Heart left ventricle (tissue), 13 donors: ENCODE measurements at regions not wholly inside any gene's neighbourhood (a gene's known extent, or its start where the extent isn't known, plus 50 kb on each side); places are given as distances from the start of the nearest gene placed in this dataset.

ENCODE experiments used
- POLR2A ChIP-seq, 2 donors: fragments of 450-650 bp; IDR thresholded peaks; one replicate each; pipeline ENCODE4 v1.6.1; 2017; ENCODE audit warnings: antibody characterized with exemption in 2 of 2, mild to moderate bottlenecking in 2 of 2, moderate library complexity in 2 of 2
- TF ChIP-seq, protein P1 (sequence below), 12 donors: fragments of 200-600 bp; sonication (generic) in 4 of 12; IDR thresholded peaks; one replicate each; pipeline versions ENCODE4 v1.5.0 to v1.8.0; 2018 to 2022; ENCODE audit warnings: antibody characterized with exemption in 12 of 12, mild to moderate bottlenecking in 5 of 12
- donor health status: ischemic (EF 13 %, LVEDD 7.1; RV severe dilation, severe dysfunction).
- donor health status: DM: no; HTN: yes; CAD: no.
- donor health status: DM: no; HTN: no; CAD: no.
- donor health status: ischemic (EF 25% LVEDD 6.9; RV normal size, moderate dysfunction).
- donor health status: ischemic (EF 25% LVEDD 5.7; RV mildly dilated, moderate dysfunction).
- donor health status: ischemic (EF 35%, LVEDD 5.7; RV mildly dilated, moderate dysfunction).
- donor health status: nonischemic (EF 11% LVEDD 7.7; RV severe dilation, severe dysfunction).
- donor health status: DM: yes; HTN: yes; CAD: no.
- donor health status: PGD.
- donor health status: ischemic (EF 29% LVEDD 5.4; RV normal size, mild dysfunction).
- donor health status: nonischemic (EF 23%, LVEDD 6.1; RV moderate dilation, normal function).

DNA sequence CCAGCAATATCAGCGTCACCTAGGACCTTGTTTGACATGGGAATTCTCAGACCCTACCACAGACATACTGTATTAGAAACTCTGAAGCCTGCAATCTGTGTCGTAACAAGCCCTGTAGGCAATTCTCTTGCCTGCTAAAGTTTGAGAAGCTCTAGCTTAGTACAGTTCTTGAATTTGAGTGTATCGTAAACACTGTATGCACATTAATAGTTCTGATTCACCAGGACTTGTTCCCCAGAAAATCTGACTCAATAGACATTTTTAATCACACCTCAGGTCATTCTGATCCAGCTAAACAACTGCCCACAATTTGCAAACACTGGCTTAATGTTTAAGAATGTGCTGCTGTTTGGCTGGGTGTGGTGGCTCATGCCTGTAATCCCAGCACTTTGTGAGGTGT, 414.3 kb downstream of the TFAP2A start:
- TF ChIP-seq, protein P1, sequence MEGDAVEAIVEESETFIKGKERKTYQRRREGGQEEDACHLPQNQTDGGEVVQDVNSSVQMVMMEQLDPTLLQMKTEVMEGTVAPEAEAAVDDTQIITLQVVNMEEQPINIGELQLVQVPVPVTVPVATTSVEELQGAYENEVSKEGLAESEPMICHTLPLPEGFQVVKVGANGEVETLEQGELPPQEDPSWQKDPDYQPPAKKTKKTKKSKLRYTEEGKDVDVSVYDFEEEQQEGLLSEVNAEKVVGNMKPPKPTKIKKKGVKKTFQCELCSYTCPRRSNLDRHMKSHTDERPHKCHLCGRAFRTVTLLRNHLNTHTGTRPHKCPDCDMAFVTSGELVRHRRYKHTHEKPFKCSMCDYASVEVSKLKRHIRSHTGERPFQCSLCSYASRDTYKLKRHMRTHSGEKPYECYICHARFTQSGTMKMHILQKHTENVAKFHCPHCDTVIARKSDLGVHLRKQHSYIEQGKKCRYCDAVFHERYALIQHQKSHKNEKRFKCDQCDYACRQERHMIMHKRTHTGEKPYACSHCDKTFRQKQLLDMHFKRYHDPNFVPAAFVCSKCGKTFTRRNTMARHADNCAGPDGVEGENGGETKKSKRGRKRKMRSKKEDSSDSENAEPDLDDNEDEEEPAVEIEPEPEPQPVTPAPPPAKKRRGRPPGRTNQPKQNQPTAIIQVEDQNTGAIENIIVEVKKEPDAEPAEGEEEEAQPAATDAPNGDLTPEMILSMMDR (IDR thresholded peaks at IDR 0.05): no peak
- TF ChIP-seq POLR2A (IDR thresholded peaks at IDR 0.05): no peak
